GM21381 (cell line): ENCODE measurements at regions not wholly inside any gene's neighbourhood (a gene's known extent, or its start where the extent isn't known, plus 50 kb on each side); places are given as distances from the start of the nearest gene placed in this dataset.
A peak's percentile ranks its signal among the peaks of the same experiment; 100 is the strongest.

Experiments
- ATAC-seq: cut with Tn5 transposase; IDR thresholded peaks from one replicate; pipeline ENCODE4 v1.9.1; 2021; ENCODE audit warnings: mild to moderate bottlenecking, moderate library complexity; ENCODE audit not compliant: unreplicated experiment

DNA sequence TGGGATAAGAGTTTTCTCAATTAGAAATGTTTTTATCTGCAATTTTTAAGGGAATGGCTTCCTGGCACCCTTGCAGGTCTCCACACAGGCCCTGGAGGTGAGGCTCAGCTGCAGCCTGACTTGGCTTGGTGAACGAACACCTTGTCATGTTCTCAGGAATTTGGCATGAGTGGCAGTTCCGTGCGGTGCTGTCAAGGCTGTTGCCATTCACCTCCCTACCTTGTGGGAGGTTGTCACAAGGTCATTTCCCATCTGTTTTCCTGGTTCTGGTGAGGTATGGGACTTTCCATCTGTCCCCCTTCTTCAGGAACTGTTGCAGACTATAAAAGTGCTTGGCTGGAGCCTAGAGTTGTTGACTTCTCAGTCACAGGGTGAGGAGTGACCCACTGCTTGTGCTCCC lies 82.9 kb downstream of the ELOVL4 start:
- ATAC-seq: no peak

DNA sequence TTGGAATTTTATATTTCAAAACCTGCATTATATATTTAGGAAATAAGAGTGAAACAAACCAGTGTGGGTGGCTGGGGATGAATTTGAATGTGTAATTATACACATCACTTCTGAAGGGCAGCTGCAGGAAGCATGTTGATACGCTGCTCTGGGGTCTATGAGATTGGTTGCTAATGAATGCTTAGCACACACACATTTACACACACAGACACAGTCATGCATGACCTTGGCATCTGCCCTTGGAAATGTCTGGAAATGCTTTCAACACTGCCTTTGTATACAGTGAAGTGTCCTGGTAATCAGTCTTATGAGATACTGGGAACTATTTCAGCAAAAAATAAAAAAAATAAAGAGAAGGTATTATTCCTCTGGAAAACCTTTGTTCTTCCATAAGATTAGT lies 83.4 kb downstream of the ELOVL4 start:
- ATAC-seq: no peak

DNA sequence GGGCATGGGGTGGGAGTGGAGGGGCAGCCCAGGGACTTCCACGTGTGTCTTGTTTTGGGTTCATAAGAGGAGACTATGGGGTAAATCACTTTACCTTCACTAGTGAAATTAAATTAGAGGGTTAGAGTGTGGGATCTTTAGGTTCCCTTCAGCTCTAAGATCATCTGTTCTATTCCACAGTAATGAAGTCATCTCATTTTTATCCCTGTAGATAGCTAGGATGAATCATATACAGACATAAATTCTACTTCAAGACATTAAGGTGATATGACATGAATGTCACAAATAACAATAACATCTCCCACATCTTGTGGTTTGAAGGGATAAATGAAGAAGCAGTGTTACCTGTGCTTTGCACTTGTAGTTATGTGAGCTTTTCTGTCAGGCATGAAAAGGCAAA lies 83.8 kb downstream of the ELOVL4 start:
- ATAC-seq: no peak

DNA sequence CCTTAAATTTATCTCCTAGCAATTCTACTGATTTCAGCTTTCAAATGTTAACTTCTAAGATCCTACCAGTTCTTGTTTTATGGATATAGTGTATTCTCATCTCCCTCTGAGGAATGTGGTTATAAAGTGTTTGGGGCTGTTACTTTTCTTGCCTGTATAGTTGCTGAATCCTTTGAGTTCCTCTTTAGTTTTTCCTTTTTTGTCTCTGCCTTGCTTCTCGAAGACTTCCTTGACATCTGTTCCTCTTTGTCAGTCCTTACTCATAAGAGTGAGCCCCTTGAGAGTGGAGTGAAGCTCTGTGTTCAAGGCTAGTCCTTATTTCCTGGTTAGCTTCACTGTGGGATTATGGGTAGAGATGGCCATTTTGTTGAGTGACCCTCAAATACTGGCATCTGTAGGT lies 84.6 kb downstream of the ELOVL4 start:
- no peak for ATAC-seq

DNA sequence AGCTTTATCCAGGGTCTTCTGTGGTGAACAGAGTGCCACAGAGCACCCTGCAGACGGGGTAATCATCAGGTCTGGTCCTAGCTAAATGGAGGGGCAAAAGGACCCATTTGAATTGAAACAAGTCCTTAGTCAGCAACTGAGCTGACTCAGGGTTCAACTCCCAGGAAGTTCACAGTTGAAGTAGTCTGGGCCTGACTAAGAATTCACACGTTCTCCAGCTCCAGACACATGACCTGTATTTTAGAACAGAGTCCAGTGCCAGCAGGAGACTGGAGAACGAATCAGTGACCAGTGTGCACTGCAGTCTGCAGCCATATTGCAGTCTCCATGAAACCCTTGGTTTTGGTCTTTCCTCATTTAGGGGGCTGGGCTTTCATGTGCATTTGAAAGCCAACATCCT lies 85.2 kb downstream of the ELOVL4 start:
- no peak for ATAC-seq

DNA sequence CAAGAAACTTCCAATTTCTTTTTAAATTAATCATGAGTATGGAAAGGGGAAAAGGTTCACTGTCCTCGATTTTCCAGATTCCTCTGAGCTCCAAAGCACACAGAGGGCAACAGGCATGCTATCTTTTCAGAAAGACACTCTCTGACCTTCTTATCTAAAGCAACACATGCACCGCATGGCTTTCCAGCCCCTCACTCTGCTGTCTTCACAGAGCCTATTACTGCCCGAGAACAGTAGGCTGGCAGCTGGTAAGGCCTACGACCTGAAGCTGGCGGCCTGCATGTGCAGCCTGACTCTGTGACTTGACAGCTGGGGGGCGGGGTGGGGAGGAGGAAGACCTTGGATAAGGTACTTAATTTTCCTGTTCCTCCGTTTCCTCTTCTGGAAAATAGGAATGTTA lies 86.3 kb downstream of the ELOVL4 start:
- no peak for ATAC-seq

DNA sequence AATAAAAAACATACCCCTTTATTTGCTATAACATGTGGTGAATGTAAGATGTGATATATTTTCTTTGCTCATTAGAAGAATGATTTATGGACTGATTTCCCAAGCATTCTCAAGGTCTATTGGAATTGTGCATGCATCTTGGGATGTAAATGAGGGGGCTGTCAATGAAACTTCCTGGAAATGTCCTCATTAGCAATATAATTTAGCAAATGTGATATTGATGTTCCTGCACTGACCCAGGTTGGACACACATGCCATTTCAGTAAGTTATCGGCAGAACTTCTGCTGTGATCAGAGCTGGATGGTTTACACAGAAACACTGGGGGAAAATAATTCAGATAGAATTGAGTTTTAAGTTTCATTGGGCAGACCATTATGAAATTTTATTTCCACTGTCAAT lies 99.9 kb downstream of the ELOVL4 start:
- no peak for ATAC-seq

DNA sequence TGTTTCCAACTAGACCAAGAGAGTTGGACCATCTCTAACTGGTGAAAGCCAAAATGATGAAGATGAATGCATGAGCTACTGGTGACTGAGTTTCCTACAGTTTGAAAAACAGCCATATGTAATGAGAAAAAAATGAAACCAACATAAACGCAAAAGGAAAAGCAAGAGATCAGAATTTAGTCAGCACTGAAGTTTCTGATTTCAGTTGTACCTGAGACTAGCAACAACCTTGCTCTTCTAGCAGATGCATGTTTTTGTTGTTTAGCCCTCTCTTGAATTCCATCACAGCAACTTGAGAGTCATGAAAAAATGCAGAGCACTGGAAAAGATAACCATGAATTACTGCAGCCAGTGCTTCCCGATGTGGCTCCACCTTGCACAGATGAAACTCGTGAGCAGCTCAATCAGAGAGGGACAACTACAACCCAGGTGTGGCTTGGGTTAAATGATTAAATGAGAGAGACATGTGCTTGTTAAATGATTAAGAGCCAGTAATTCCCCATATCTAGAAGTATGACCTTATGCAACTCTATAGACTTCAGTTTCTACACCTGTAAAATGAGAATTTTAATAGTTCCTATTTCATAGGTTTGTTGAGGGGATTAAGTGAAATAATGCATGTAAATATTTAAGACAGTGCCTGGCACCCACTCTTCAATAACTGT lies 104.8 kb downstream of the ELOVL4 start:
- peak; percentile 63 for ATAC-seq

DNA sequence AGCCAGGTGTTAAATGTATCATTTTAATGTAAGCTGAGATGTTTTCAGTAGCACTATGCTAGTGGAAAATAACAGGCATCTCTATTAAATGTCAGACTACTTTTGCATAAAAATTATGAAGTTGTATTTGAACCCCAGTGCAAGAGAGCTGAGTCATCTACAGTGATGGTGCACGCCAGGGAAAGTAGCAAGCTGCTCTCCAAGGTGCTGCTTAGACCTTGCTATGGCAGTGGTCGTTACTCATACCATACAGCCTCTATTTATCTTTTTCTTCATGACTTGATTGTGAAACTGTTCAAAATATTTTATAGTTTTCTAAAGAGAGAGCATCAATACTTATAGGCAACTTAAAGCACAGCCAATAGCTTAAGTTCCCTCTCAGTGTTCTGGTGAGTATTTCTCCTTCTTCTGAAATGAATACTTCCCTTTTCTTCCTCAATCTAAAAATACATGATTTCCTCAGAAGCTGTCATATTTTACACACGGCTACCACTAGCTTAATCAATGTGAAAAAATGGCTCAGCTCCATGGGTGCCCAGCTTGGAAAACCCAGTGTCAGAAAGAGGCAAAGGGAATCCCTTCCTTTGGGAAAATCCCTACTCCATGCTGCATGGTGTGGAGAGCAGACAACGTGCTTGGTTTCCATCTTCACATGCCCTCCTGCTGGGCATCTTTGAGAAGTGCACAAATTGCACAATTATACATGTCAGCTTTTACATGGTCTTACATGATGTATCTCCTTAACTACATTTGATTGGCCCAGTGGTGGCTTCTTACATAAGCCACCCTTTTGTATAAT lies 105.6 kb downstream of the ELOVL4 start:
- ATAC-seq: peak; percentile 26

DNA sequence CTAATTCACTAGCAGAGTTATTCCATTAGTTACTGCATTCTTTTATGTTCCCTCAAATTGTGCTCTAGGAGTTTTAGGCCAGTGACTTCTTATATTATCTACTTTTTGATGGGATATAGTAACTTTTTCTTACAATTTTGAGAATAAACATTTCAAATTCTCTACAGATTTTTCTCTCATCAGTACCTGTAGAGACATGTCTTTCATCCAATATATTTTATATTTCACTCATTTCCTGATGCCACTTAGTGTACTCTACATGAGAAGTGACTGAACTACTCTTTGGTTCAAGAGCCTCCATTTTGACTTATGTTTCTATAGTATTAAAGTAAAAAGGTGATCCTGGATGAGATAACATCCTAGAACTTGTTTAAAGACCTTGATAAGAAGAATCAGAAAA lies 108.5 kb downstream of the ELOVL4 start:
- ATAC-seq: no peak

DNA sequence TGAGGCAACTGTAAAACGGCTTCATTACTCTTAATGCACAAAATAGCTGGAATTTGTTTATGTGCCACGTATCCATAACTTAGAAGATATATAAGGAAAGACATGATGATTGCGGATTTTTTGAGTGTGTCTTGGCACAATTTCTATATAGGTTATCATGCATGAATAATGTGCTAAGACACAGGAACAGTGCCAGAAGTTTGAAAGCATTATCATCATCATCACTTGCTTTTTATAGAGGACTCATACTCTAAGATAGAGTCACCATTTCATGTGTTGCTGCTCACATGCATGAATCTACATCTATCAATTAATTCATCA lies 113.4 kb downstream of the ELOVL4 start:
- no peak for ATAC-seq

DNA sequence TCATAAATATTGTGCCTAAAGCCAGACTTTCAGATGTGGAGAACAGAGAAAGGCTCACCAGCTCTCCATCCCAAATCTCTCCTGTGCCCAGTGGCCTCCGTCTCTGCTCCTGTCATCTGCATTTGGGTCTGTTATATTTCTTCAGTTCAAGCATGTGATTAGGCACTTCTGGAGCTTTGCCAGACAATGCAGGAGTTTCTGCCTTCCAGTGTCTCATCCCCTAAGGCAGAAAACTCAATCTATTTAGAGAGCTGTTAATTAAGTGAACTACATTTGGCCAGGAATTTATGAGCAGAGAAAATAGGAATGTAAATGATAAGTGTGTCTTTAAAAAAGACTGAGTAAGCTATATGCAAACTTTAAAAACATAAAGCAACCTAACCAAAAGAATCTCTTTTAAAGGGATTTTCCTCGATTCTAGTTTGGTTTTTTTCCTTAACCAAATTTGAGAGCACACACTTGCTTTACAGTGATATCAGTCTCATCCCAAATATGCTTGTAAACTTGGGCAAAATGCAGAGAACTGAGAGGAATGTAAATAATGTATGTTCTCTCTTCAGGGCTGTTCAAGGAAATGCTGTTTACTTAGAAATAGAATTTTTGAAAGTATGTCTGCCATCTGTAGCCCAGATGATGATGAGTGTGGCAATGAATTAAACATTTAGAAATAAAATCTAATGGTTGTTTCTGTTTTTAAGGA lies 113.9 kb downstream of the ELOVL4 start:
- ATAC-seq: no peak

DNA sequence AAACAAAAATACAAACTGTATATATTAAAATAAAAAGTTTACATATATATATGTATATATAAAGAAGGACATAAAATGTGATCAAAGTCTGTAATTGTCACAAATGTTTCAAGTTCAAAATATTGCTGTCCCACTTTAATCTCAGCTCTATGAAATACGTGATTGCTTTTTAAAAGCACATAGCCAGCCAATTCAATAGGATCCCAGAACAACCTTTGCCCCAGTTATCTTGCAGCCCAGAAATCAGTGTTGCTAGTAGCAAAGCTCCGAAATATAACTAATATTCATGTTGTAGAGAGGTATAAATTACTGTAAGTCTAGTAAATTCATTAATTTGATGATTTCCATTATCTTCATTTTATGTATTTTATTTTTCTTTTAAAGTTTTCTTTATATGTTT lies 114.6 kb downstream of the ELOVL4 start:
- no peak for ATAC-seq

DNA sequence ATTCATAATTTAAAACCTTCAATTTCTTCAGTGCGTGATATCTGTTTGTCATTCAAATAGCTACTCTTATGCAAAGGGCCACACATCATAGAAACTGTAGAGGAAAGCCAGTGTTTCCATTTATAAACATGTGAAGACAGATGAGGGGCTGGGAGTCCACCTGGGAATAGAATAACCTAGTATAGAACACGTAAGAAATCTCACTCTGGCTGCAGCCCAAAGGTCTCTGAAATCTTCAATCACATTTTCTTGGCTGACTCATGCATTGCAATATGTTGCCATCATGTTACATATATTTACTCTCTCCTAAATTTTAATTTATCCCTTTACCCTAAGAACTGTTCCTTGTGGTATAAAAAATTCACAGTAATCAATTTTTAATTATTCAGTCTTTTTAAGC lies 123.2 kb downstream of the ELOVL4 start:
- ATAC-seq: no peak

DNA sequence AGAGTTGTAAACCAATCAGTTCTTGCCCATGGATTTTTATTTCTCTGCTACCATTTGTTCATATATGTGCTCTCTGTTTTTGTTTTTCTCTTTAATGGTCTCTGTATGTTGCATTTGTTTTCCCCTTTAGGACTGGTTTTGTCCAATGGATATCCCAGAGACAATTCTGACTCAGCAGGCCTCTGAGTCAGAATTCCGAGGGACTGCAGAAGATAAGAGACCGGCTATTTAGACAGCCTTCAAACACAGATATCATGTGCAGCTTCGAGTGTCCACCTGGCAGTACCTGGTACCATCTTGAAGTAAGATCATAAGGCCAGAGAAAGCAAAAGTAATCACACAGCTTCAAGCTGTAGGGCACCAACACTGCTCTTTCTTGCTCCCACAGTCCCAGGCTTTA lies 125.5 kb downstream of the ELOVL4 start:
- no peak for ATAC-seq

DNA sequence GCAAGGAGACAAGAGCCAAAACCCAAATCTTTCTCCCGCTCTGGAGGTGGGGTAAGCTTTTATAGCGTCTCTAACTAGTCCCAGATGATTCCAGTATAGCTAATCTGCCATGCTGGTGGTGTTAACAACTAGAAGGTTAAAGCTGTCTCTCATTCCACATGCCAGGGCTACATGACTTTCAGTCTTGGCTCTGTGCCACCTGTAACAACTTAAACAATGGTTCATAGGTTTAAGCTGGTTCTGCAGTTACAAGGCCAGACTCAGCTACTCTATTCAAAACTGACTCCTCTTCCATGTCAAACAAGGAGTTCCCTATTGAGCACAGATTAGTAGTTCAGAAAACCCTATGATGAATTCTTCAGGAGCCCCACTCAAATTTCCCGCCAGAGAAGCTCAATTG lies 128.9 kb downstream of the ELOVL4 start:
- no peak for ATAC-seq

DNA sequence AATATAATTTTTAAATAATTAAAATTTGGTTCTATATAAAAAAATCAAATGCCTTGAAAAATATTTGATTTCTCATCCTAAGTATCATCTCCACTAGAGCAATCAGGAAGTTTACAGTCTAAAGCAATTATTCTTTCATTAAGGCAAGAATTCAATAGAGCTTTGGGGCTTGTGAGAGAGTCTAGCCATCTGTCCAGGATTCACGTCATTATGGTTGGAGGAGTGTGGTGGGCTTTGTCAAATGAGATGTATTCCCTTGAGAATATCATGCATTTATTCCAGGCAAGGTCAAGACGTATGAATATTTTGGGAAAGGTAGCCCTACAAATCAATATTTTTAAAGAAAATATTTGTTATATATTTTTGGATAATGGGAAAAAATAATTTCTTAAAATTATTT lies 132.4 kb downstream of the ELOVL4 start:
- no peak for ATAC-seq

DNA sequence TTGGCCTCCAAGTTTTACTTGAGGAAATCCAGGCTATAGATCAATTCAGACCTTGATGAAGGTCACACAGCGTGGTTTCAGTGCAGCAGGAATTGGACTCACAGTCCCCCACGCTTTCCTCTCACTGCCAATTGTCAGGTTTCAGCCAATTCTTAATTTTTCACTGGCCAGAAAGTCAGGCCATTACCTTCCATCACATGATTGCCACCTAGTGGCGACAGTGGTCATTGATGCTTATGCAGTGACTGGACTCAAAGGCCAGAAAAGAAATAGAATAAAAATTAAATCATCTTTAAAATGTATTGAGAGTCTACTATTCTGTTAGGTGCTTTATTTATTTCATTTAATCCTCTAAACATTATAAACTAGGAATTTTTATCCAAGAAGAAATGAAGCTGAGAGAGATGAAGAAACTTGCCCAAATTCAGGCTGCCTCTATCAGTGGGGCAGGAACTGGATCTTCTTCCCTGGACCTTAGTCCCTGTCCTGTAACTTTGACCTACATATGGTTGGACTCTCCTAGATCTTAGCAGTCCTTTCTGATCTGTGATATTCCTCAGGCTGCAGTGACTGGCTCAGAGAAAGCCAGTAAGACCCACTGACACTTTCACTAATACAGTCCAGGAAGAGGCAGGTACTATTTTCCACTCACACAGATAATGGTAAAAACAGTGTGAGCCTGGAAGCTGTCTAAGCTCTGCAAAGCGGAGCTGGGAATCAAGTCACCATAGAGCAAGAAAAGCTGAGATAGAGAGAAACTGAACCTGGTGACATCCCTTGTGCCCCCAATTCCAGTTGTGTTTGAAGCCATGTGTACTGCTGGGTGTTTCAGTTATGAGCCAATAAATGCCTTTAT lies 133.3 kb downstream of the ELOVL4 start:
- ATAC-seq: peak; percentile 97

DNA sequence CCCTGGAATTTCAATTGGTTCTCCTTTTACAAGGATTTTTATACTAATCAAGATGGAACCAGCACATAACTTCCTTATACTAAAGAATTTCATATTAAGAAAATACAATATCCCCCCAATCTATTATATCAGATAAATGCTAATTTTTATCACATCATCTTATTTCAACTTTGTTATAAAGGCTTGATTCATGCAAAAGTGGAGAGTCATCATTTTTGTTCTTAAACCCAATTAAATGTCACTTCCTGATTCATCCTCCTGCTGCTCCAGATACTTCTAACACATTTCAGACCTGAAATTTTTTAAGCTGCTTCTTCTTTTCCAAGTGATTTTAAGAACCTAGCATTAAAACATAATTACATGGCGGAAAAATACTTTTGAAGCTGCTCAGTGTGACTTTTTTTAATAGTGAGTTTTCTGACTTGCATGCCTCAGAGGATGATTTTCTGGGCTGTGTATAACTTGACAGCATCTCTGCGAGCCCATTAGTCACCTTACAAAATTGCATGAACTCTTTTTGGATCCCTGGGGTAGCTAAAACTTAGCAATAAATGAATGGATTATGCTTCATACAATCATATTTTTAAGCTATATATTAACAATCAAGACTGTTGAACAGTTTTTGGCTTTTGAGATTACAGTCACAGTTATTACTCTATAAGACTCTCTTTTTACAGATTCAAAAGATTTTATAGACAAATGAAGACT lies 134.1 kb downstream of the ELOVL4 start:
- no peak for ATAC-seq

DNA sequence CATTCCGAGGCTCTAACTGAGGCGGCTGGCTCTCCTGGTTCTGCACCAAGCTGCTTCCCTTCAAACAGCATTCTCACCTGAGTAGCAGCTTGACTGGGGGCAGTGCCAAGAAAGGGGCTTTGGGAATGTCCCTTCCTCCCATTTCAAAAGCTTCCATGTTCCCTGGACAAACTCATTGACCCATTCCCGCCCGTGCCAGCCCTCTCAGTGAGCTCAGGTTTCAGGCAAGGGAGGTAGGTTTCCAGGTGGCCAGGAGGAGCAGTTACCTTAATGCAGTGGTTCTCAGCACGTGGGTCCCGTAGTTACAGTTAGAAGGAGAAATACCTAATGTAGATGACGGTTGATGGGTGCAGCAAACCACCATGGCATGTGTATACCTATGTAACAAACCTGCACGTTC lies 135.2 kb downstream of the ELOVL4 start:
- no peak for ATAC-seq

DNA sequence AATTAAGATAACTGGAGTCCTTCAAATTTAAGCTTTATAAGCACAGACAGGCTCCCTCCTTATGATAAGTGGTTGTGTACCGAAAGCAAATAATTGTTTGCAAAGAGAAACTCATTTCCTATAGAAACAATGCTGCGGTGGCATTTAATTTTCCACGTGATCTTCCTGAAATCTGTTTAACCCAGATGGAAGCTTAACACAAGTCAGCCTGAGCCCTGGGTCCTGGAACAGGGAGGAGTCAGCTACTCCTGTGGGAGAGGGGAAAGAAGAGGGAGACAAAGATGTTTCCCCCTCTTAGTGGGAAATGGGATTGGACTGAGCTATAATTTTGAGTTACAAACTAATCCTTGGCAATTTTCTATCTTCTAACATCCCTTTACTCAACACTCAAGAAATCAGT lies 136.5 kb downstream of the ELOVL4 start:
- no peak for ATAC-seq
